ENCODE measurements at regions not wholly inside any gene's neighbourhood (a gene's known extent, or its start where the extent isn't known, plus 50 kb on each side); places are given as distances from the start of the nearest gene placed in this dataset.

- TF ChIP-seq CTCF (IDR thresholded peaks at IDR 0.05) (no peak), POLR2A (IDR thresholded peaks at IDR 0.05) (no peak), POLR2AphosphoS5 (IDR thresholded peaks at IDR 0.05) (no peak), EP300 (IDR thresholded peaks at IDR 0.05) (no peak)
Observed at GRCh38 chr17:55649957-55650597, 72.6 kb downstream of the TMEM100 start.
